ENCODE measurements at regions not wholly inside any gene's neighbourhood (a gene's known extent, or its start where the extent isn't known, plus 50 kb on each side); places are given as distances from the start of the nearest gene placed in this dataset.

- TF ChIP-seq POLR2A (IDR thresholded peaks at IDR 0.05) (no peak), CTCF (IDR thresholded peaks at IDR 0.05) (no peak)
These were observed 434.4 kb downstream of the HAO1 start for GRCh38 chr20:7505835-7506221.

Data from Peyer's patch (tissue), 4 donors.